Kidney (tissue), 13 donors: ENCODE measurements at regions not wholly inside any gene's neighbourhood (a gene's known extent, or its start where the extent isn't known, plus 50 kb on each side); places are given as distances from the start of the nearest gene placed in this dataset.

ENCODE experiments used
- DNase-seq, 5 donors: peaks; one replicate each; pipeline ENCODE4 v3.0.0-alpha.2; 2013 to 2020
- FAIRE-seq: peaks from 2 replicates; lab custom pipeline; 2012; peaks lifted over from hg19 to GRCh38; lab: Jason Lieb, UNC
- H3K27ac ChIP-seq, 2 donors: one replicate each; pipeline ENCODE4 v1.7.0; 2013; ENCODE audit warnings: low read depth in 2 of 2, low read length in 2 of 2, inconsistent platforms in 1 of 2
- H3K27me3 ChIP-seq: one replicate; pipeline ENCODE4 v1.7.1; 2013; ENCODE audit warnings: low read length, inconsistent platforms; ENCODE audit not compliant: control insufficient read depth, insufficient read depth
- H3K36me3 ChIP-seq, 3 donors: one replicate each; pipeline versions ENCODE4 v1.7.0 to v1.7.1; 2013; ENCODE audit warnings: low read length in 3 of 3, control low read depth in 1 of 3, inconsistent platforms in 1 of 3; ENCODE audit not compliant: insufficient read depth in 3 of 3, control insufficient read depth in 2 of 3
- H3K4me1 ChIP-seq, 3 donors: one replicate each; pipeline versions ENCODE4 v1.7.0 to v1.7.1; 2013; ENCODE audit warnings: low read length in 3 of 3, inconsistent platforms in 1 of 3, low read depth in 1 of 3; ENCODE audit not compliant: control insufficient read depth in 2 of 3, insufficient read depth in 2 of 3
- H3K4me3 ChIP-seq, 3 donors: one replicate each; pipeline versions ENCODE4 v1.7.0 to v1.8.1; 2013; ENCODE audit warnings: low read length in 3 of 3, control low read depth in 1 of 3, inconsistent platforms in 1 of 3
- H3K9ac ChIP-seq, 3 donors: one replicate each; pipeline versions ENCODE4 v1.7.0 to v1.7.1; 2013; ENCODE audit warnings: low read length in 3 of 3, control low read depth in 1 of 3, inconsistent platforms in 1 of 3
- H3K9me3 ChIP-seq, 3 donors: one replicate each; pipeline versions ENCODE4 v1.7.0 to v1.7.1; 2013; ENCODE audit warnings: low read length in 3 of 3, control low read depth in 1 of 3, inconsistent platforms in 1 of 3; ENCODE audit not compliant: control insufficient read depth in 2 of 3, insufficient read depth in 1 of 3
- intact Hi-C: fragments of 100-400 bp; cut with DNase I; formaldehyde crosslinking; loops from one replicate; pipeline ENCODE4 v1.11.1; 2022
- TF ChIP-seq, protein P1 (sequence below): IDR thresholded peaks from 3 replicates; pipeline ENCODE4 v1.5.1; 2012; ENCODE audit warnings: mild to moderate bottlenecking, moderate library complexity, borderline replicate concordance; ENCODE audit not compliant: insufficient read depth; ENCODE audit errors: extremely low read depth
- donor health status: control.
- donor health status: control.
- donor health status: control.
- donor health status: control.
- donor health status: control.
- donor health status: DM: yes; HTN: yes; CAD: no.
- donor health status: Normal renal cell carcinoma (clear cell type).

DNA sequence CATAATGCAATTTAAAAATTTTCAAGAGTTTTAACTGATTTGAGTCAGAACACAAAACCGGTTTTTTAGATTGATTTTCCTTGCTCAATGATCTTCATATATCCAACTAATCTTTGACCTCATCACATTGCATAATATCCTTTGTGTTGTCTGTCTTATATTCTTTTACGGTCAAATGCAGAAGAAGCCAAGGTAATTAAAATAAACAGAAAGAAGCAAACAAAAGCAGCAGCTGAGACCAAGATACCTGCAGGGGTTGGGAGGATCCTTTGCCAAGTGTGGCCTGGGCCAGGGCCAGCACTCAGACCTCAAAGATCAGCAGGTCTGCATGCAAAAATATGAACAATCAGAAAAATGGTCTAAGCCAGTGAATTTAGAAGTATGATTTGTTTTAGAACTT is 428.9 kb upstream of the NETO1 start:
- H3K9ac ChIP-seq, result no peak overlapping the region
- intact Hi-C loops, result no loop called here

DNA sequence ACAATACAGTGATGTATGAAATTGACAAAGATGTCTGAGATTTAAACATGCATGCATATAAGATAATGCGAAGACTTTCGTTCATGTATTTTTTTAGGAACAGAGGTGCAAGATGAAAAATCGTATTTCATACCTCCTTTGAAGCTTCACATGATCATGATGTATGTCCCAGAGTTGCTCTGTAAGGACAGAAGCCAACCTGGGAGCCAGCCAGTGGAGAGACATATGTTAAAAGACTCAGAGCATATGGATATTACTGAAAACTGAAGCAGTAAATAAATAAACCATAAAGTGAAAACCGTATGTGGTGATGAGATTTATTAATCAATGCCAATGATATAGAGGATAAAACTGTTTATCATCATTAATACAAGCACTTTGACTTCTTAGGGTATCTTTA is 424.4 kb upstream of the NETO1 start:
- DNase-seq (no peak), FAIRE-seq (no peak)
- Histone ChIP-seq H3K4me3 (no peak overlapping the region), H3K9me3 (no peaks in the 10 kb centered on the region), H3K36me3 (no peaks in the 10 kb centered on the region), H3K4me1 (no peaks in the 10 kb centered on the region), H3K27ac (no peak overlapping the region), H3K27me3 (no peaks in the 10 kb centered on the region), H3K9ac (no peak overlapping the region)
- TF ChIP-seq, protein P1, sequence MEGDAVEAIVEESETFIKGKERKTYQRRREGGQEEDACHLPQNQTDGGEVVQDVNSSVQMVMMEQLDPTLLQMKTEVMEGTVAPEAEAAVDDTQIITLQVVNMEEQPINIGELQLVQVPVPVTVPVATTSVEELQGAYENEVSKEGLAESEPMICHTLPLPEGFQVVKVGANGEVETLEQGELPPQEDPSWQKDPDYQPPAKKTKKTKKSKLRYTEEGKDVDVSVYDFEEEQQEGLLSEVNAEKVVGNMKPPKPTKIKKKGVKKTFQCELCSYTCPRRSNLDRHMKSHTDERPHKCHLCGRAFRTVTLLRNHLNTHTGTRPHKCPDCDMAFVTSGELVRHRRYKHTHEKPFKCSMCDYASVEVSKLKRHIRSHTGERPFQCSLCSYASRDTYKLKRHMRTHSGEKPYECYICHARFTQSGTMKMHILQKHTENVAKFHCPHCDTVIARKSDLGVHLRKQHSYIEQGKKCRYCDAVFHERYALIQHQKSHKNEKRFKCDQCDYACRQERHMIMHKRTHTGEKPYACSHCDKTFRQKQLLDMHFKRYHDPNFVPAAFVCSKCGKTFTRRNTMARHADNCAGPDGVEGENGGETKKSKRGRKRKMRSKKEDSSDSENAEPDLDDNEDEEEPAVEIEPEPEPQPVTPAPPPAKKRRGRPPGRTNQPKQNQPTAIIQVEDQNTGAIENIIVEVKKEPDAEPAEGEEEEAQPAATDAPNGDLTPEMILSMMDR, result no peak
- intact Hi-C loops, result no loop called here

More for the DNA sequence above, 428.9 kb upstream of the NETO1 start:
- no peak overlapping the region for H3K27ac ChIP-seq
- DNase-seq (no peak), FAIRE-seq (no peak)
- H3K36me3 ChIP-seq, result no peaks in the 10 kb centered on the region
- H3K9me3 ChIP-seq, result no peaks in the 10 kb centered on the region
- H3K4me1 ChIP-seq, result no peaks in the 10 kb centered on the region
- TF ChIP-seq, protein P1, result no peak
- H3K27me3 ChIP-seq, result no peaks in the 10 kb centered on the region
- no peak overlapping the region for H3K4me3 ChIP-seq

DNA sequence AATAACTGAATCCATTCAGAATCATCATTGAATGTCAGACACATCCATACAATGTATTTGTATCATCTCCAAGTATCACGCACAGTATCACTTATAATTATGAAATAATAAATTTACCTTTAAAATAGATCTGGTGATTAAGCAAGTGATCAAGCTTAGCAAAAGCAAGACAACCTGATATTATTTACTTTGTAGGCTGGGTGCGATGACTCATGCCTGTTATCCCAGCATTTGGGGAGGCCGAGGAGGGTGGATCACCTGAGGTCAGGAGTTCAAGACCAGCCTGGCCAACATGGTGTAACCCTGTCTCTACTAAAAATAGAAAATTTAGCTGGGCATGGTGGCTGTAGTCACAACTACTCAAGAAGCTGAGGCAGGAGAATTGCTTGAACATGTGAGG is 421.0 kb upstream of the NETO1 start:
- no peaks in the 10 kb centered on the region for H3K36me3 ChIP-seq
- intact Hi-C loops, result loop anchor here (10.0 kb wide), 1 partner anchor 156 kb away; no protein-coding TSS in a partner anchor
- FAIRE-seq (no peak), DNase-seq (no peak)
- TF ChIP-seq, protein P1, result no peak
- H3K27ac ChIP-seq, result no peak overlapping the region
- no peaks in the 10 kb centered on the region for H3K4me1 ChIP-seq
- H3K4me3 ChIP-seq, result no peak overlapping the region
- no peaks in the 10 kb centered on the region for H3K9me3 ChIP-seq
- no peak overlapping the region for H3K9ac ChIP-seq
- H3K27me3 ChIP-seq, result no peaks in the 10 kb centered on the region

DNA sequence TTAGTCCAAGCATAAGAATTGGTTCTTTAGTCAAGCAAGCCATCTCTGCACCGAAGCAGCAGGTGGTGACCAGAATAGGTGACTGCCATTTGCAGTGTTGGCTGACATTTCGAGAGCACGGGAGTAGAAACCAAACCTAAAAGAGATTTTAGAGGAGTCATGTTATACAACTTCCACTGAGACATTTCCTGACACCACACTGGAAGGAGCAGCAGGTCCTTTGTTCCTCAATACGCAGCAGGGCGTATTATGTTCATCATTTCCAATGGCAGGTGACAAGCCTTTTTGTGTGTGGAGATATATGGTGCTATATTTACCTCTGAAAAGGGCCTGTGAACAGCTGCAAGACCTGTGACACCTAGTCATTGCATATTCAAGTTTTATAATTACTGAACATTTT is 418.8 kb upstream of the NETO1 start:
- Histone ChIP-seq H3K27ac (no peak overlapping the region), H3K4me1 (no peaks in the 10 kb centered on the region), H3K4me3 (no peak overlapping the region), H3K9ac (no peak overlapping the region), H3K9me3 (no peaks in the 10 kb centered on the region), H3K27me3 (no peaks in the 10 kb centered on the region), H3K36me3 (no peaks in the 10 kb centered on the region)
- intact Hi-C loops, result loop anchor here (10.0 kb wide), 1 partner anchor 158 kb away; no protein-coding TSS in a partner anchor
- DNase-seq, result no peak
- FAIRE-seq, result no peak
- TF ChIP-seq, protein P1, result no peak
